GM21825 (cell line): ENCODE measurements at regions not wholly inside any gene's neighbourhood (a gene's known extent, or its start where the extent isn't known, plus 50 kb on each side); places are given as distances from the start of the nearest gene placed in this dataset.

Experiments
- ATAC-seq: cut with Tn5 transposase; IDR thresholded peaks from one replicate; pipeline ENCODE4 v1.9.1; 2021; ENCODE audit warnings: mild to moderate bottlenecking, moderate library complexity; ENCODE audit not compliant: unreplicated experiment

GRCh38 chr1:199151634-199152425 is 513.0 kb downstream of the PTPRC start:
- ATAC-seq = peak; percentile 54

DNA sequence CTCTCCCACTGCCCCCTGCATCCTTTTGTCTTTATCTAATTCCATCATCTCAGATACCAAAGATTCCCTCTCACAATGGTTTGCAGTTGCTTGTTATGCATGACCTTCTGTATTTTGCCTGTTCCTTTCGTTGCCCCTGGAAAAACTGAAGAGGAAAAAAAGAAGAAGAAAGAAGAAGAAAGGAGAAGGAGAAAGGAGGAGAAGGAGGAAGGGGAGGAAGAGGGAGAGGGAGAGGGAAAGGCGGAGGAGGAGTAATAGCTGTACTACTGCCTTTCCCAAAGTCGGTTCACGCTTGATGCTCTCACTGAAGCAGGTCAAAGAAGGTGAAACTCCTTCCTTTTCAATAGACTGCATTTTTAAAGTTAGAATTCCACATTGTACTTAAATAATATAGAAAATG is 513.8 kb downstream of the PTPRC start:
- no peak for ATAC-seq

GRCh38 chr1:199155166-199156019 is 516.6 kb downstream of the PTPRC start:
- no peak for ATAC-seq

GRCh38 chr1:199157494-199157893 is 518.7 kb downstream of the PTPRC start:
- ATAC-seq = peak; percentile 45

- ATAC-seq = no peak
Observed at GRCh38 chr1:199160521-199161318, 521.9 kb downstream of the PTPRC start.

- no peak for ATAC-seq
Observed at GRCh38 chr1:199161319-199161680, 522.5 kb downstream of the PTPRC start.

- no peak for ATAC-seq
Observed at GRCh38 chr1:199161766-199162303, 523.0 kb downstream of the PTPRC start.

GRCh38 chr1:199163267-199163666 is 524.4 kb downstream of the PTPRC start:
- no peak for ATAC-seq

- ATAC-seq = no peak
Observed at GRCh38 chr1:199163670-199164069, 524.8 kb downstream of the PTPRC start.

GRCh38 chr1:199167460-199167859 is 528.6 kb downstream of the PTPRC start:
- ATAC-seq = no peak

DNA sequence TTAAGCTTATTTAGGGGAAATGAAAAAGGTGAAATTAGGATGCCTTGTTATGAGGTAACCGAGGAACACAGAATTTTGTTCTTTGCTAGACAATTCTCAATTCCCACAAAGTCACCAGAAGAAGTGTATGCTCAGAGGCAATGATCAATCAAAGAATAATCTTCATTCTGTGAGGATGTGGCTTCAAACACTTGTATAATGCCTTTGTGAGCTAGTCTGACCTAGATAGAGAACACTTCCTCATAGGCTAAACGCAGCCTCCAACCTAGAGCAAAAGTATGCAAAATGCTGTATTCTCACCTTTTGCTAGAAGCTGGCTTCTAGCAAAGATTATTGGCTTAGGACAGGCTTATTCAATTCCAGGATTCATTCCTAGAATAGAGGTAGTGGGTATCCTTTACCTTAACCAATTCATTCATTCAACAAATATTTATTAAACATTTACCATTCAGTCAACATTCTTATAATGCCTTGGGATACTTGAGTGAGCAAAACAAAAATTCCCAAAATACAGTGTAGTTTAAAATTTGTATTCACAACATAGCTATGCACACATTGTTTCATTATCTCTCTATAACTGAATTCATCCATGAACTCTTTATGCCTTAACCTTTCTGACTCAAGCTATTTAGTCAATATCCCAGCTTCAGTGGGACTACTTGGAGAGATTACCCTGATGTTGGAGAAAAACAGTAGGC is 530.2 kb downstream of the PTPRC start:
- ATAC-seq = no peak

GRCh38 chr1:199170711-199171110 is 531.9 kb downstream of the PTPRC start:
- no peak for ATAC-seq

GRCh38 chr1:199172171-199173124 is 533.6 kb downstream of the PTPRC start:
- ATAC-seq = no peak

DNA sequence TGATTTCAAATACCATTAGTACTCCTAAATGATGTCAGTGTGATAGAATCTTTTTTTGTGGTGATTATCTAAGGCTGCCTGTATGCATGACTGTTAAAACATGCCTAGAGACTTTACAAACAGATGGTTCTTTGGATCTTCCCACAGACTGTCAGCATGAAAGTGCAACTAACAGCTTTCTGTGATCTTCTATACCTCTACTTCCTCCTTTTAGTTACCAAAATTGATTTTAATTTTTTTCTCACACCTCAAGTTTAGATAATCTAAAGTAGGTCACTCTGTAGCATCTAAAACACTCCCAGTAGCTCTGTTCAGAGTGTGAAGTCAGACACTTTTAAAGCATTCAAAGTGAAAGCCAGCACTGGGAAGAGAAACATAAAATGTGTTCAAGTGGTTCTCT is 534.5 kb downstream of the PTPRC start:
- peak; percentile 92 for ATAC-seq

GRCh38 chr1:199174336-199174735 is 535.5 kb downstream of the PTPRC start:
- no peak for ATAC-seq

DNA sequence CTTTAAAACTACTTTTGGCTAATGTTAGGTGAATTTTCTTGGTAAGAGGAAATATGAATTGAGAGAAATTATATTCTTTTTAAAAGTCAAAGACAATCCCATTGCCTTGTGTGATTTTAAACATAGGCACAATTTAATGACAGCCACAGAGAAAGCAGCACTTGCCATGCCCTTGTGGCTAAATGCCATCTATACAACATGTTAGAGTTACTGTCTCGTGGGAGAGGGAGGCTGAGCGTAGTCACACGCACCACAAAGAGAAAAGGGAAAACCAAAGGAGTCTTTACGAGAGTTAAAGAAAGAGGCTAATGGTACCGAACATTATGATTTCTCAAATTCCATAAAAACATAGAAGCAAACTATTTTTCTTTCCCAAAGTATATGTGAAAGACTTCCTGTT is 537.9 kb downstream of the PTPRC start:
- no peak for ATAC-seq

- ATAC-seq = no peak
Observed at GRCh38 chr1:199177241-199177640, 538.4 kb downstream of the PTPRC start.

- ATAC-seq = no peak
Observed at GRCh38 chr1:199178646-199179045, 539.8 kb downstream of the PTPRC start.

DNA sequence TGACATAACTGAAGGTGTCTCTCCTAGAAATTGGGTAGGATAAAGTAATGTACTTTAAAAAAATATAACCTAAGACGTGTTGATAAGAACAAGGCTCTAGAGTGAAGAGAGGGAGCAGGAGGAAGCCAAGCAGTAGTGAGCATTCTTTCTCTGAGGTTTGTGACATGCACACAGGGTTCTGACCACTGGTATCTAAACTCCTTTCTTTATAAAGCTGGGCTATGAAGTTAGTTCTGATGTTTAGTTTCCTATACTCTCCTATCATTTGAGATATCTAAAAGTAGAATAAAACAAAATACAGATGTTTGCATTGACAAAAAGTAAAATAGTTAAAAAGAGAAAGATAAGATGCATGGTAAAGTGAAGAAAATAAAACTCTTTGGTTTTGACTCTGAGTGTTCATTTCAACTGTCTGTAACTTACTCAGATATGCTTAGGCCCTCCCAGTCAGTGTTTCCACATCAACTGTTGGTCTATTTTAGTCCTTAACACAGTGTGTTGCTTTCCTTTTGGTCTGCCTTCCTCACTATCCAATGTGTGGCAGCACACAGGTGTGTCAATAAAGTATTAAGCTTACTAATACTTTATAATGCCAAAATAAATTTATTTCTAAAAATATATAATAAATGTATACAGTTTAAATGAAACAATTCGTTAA is 543.5 kb downstream of the PTPRC start:
- ATAC-seq = no peak
